Inflammatory macrophage treated with lipopolysaccharide for 1 hour (primary cell): ENCODE measurements at regions not wholly inside any gene's neighbourhood (a gene's known extent, or its start where the extent isn't known, plus 50 kb on each side); places are given as distances from the start of the nearest gene placed in this dataset.

ENCODE experiments used
- DNase-seq, 2 donors: peaks; one replicate each; pipeline ENCODE4 v3.0.0-alpha.2; 2020 to 2022

DNA sequence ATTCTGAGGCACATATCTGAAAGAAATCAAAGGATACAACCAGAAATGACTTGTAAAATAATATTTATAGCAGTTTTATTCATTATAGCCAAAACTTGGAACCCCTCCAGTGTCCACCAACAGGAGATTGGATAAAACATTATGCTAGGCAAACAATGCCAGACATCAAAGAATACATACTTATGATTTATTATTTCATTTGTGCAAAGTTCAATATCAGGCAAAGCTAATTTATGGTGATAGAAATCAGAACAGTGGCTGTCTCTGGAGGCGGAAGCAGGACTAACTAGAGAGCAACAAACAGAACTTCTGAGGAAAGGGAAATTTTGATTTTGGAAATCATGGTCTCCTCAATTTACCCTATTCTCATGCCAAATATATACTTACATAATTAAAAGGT lies 193.1 kb downstream of the ICE1 start:
- no peak for DNase-seq

DNA sequence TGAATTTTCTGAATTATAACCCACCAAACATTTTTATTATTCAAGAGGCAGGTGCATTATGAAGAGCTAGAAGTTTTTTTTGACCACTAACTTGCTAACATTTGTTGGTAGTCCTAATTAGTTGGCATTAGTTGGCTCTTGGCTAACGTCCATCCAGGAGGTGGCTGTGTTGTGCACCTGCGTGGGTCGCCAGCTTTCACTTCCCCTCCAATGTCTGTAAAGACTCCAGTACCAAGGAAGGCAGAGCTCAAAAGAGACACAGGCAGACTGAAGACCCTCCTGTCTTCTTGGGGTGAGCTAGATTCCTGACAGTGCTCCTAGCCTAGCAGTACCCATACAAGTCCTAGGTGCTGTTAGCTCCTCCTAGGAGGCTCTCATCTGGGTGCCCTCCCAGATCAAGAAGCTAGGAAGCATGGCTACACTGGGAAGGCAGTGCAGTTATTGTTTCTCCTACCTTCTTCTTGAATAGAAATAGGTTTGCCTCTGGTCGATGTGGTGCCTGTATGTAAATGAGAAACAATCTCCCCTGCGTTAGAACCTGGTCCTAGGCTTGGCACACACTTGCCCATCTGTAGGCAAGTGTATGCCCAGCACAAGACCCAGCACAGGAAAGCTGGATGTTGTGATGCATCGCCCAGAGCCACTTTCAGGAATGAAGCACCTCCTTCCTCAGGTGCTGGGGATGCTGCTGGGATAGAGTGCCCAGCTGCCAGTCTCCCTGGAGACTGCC lies 190.9 kb downstream of the ICE1 start:
- DNase-seq: no peak

DNA sequence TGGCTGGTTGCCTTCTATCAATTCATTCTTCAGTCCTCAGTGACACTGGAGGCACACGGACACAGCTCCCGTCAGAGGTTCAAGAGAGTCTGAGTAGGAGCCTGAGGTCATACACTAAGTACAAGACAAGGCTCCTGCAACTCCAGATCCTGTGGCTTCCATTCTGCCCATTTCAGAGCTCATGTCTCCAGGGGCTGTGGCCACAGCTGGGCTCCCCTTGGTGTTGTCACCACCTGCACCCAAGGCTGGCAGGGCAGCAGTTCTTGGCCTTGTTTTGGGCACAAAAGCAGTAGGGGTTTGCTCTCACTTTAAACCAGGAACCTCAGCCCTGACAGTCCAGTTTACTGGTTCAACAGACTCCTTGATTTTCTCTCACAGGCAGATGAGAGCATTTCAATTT lies 189.6 kb downstream of the ICE1 start:
- no peak for DNase-seq

- DNase-seq: no peak
These were observed 187.5 kb downstream of the ICE1 start for GRCh38 chr5:5609935-5610334.

- no peak for DNase-seq
These were observed 182.8 kb downstream of the ICE1 start for GRCh38 chr5:5605170-5605764.

- no peak for DNase-seq
These were observed 180.1 kb downstream of the ICE1 start for GRCh38 chr5:5602554-5602953.

DNA sequence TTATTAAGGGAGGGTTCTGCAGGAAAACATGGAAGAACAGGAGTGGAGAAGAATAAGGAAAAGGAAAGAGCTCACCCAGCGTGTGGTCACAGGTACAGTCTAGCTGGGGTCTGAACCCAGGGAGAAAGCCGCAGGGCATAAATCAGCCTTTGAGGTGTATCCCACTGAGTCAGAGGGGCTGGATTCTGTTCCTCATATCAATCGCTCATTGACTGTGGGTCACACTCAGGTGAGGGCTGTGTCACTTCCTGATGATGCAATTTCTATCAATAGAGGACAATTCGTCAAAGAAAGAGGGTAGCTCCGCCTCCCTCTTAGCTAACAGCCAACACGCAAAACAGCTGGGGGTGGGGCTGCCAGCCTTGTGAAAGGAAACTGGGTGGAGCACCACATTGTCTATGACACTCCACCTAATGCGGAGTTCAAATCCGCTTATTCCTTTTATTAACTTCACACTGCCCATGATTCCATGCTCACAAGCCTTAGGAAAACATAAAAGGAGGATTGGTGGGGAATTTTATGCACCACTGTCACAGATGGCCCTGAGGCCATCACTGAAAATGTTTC lies 176.2 kb downstream of the ICE1 start:
- no peak for DNase-seq

DNA sequence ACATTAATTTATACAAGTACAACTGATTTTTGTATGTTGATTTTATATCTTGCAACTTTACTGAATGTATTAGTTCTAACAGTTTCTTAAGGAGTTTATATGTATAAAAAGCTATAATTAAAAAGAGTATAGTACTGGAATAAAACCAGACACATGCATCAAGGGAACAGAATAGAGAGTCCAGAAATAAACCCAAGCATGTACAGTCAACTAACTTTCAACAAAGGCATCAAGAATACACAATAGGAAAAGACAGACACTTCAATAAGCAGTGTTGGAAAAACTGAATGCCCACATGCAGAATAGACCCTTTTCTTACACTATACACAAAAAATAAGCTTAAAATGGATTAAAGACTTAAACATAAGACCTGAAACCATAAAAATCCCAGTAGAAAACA lies 170.9 kb downstream of the ICE1 start:
- DNase-seq: no peak

DNA sequence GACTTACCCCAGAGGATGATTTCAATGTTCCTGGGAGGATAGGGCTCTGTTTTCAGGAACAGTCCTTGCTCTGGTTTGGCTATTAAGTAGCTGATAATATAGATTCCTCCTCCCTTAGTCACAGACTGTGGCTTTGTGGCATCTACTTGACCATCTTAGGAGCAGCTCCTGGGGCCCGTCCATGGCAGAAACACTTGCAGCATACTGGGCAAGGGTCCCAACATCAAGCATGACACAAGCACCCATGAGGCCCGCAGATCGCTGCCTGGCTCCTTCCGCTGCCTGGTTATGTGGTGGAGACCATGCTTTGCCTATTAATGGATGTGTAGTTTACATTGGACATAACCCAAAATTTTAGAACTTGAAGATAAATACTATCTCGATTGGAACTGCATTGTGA lies 170.1 kb downstream of the ICE1 start:
- no peak for DNase-seq

DNA sequence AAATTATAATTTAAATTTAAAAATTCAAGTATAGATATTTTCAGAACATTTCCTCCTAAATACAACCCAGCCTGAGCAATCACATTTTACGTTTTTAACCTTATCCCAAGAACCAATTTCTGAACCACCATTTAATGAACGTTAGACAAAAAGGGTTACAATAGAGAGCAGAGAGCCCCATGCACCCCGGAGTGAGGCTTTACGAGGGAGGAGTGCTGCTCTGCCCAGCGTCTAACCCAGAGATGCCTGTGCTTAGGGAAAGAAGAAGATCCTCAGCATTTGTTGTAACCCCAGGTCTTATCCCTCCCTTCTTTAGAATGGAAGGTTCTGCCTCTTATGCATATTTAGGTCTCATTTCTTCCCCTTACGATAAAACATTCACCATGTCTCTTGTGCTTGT lies 169.1 kb downstream of the ICE1 start:
- DNase-seq: no peak

- no peak for DNase-seq
These were observed 167.4 kb downstream of the ICE1 start for GRCh38 chr5:5589857-5590256.

DNA sequence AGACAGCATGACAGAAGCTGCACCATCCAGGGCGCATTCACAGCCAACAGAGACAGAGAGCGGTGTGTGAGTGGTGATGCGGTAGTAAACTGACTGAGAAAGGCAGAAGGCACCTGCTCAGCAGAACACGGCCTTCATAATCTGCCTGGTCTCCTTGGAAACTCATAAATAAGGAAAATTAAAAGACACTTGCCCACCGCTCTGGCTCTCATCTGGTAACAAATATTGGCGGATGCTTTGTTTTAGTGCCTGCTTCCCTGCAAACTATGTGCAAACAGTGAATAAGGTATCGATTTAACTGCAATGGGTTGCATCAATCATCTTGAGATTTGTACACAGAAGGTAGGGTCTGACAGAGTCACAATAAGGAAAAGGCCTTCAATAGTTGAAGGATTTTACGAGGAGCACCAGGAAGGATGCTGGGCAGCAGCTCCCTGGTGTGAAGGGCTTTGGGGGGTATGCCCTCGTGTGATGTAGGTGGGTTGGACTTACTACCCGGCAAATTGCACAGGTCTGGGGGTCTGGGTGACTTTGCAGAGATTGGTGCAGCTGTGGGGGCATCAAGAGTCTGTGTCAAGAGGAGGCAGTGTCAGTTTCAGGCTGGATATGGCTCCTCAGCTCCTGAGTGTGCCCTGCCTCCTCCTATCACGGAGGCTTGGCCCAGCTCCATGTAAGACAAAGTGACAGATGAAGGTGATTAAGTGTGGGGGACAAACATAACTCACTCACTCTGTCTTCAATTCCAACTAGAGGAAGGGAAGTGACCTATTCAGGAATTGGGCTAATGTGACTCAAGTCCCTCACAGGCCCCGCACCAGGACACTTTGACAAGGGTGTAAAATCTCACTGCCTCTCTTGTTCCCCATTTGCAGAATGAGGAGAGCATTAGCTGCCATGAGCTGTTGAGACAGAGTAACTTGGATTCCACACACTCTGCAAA lies 166.7 kb downstream of the ICE1 start:
- DNase-seq: no peak

DNA sequence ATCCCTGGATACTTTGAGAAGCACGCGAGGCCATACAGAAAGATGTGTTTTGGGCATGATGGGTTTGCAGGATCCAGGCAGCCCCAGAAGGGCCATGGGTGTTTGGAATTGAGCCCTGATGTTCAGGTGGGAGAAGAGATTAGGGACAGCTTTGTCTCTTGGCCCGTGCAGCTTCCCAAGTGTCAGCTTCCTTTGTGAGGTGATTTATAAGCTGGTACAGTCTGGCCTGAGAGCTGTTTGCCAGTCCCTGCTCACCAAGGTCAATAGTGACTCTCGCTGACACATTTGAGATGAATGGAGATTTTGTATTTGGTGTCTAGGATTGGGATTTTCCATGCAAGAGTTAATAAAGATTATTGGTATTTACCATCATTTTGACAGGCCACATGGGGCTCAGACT lies 165.9 kb downstream of the ICE1 start:
- DNase-seq: no peak

DNA sequence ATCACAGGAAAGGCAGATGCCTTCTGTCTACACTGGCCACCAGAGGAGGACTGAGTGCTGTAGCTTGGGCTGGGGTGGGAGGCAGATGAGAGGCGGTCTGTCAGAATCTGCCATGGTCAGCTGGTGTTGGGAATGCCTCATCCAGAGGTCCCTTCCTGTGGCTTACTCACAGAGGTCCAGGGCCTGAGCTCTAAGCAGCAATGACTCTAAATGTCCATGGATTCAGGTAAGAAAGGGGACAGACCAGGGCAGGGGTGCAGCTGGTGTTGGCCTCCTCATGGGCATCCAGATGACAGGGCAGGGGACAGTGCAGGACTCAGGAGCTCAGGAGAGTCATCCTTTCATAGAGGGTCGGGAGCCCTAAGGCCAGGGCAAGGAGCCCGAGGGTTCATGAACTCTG lies 165.0 kb downstream of the ICE1 start:
- DNase-seq: no peak

DNA sequence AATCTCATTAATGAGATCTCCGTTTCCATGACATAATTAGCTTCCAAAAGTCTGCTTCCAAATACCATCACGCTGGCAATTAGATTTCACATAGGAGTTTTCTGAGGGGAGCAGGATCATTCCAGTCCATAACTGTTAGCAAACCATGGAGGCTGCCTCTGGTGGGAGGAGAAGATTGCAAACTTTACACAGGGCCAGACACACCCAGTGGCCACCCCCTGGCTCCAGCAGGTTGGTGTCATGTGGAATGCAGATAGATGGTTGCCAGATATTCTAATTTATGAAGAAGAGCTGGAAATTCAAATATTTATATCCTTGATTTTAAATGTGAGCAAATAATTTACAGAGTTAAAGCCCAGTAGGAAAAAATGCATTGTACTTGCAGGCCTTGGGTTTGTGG lies 164.2 kb downstream of the ICE1 start:
- no peak for DNase-seq

DNA sequence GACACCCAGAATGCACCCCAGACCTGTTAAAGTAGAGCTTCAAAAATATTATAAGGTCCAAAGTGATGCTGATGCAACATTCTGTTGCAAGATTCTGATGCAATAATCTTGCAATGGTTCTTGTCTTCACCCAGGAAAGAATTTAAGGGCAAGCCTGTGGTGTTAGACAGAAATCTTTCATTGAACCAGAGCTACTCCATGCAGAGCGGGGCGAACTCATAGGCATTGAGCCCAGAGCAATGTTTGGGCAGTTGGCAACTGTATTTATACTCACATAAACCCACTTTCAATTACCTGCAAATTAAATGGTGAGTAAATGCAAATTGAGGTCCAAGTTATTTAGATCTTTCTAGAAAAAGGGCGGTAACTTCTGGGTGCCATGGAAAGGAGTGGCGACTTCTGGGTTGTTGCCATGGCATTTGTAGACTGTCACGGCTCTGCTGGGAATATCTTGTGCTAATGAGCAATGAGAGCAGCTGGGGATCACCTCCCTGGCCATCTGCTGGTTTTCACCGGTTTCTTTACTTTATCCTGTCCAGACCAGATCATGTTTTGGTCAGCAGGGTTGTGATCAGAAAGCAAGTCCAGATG lies 163.4 kb downstream of the ICE1 start:
- peak in 1 of 2 donors; percentile 1 for DNase-seq

- DNase-seq: no peak
These were observed 162.3 kb downstream of the ICE1 start for GRCh38 chr5:5584751-5585150.

GRCh38 chr5:5584236-5584745 lies 161.8 kb downstream of the ICE1 start:
- DNase-seq: no peak

DNA sequence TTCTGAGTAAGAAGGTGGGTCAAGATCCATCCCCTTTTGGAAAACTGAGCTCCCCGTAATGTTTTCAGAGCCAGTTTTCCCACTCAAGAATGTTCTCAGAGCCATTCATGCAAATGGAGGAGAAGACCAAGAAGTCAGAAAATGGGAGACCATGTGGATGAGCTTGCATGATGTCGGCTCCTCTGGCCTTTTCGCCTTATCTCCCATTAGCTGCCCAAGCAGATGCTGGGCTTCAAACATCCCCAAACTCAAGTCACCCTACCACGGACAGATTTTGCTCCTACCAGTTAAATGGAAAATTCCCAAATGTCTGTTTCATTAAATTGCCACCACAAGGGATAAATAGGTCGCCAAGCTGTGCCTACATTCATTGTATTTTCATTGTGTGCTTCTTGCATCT lies 161.4 kb downstream of the ICE1 start:
- no peak for DNase-seq

- DNase-seq: no peak
These were observed 160.7 kb downstream of the ICE1 start for GRCh38 chr5:5583023-5583765.

DNA sequence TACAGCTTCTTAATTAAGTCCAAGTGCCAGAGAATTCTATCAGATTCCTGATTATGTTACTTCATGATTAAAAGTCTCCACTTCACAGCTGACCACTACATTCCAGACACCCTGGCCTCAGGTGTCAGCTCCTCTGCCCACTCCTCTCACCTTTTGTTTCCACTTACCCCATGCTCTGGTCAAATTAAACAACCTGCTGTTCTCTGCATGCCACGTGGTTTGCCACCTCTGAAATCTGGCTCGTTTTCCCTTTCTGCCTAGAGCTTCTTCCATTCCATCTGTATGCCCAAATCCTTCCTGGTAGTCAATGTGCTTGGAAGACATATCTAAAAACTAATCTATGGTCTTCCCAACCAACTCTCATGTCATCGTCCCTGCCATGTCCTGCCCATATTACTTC lies 158.6 kb downstream of the ICE1 start:
- no peak for DNase-seq

GRCh38 chr5:5576744-5577143 lies 154.3 kb downstream of the ICE1 start:
- no peak for DNase-seq
